SK-N-MC (cell line): ENCODE measurements at regions not wholly inside any gene's neighbourhood (a gene's known extent, or its start where the extent isn't known, plus 50 kb on each side); places are given as distances from the start of the nearest gene placed in this dataset.

Experiments used
- DNase-seq: peaks from one replicate; pipeline ENCODE4 v3.0.0-alpha.2; 2011; ENCODE audit warnings: low read depth, low spot score
- H3K27ac ChIP-seq: fragments of 200-600 bp; sonication (generic); 2 replicates; pipeline ENCODE4 v1.5.1; 2016; ENCODE audit warnings: mixed run types
- H3K36me3 ChIP-seq: fragments of 200-600 bp; sonication (generic); 2 replicates; pipeline ENCODE4 v1.6.1; 2017; ENCODE audit warnings: antibody characterized with exemption, low read length, mixed read lengths; ENCODE audit not compliant: insufficient read depth
- H3K4me3 ChIP-seq: fragments of 200-600 bp; sonication (generic); 2 replicates; pipeline ENCODE4 v1.5.1; 2016
- H3K9ac ChIP-seq: fragments of 200-600 bp; sonication (generic); 2 replicates; pipeline ENCODE4 v1.8.0; 2017; ENCODE audit warnings: mixed run types, mixed read lengths; ENCODE audit not compliant: insufficient read length
- H3K9me3 ChIP-seq: fragments of 200-600 bp; sonication (generic); 2 replicates; pipeline ENCODE4 v1.6.1; 2017; ENCODE audit warnings: low read depth, mild to moderate bottlenecking, antibody characterized with exemption, low read length, moderate library complexity, mixed read lengths
- EZH2 ChIP-seq: fragments of 200-600 bp; sonication (generic); IDR thresholded peaks from one replicate; pipeline ENCODE4 v1.6.1; 2017; ENCODE audit warnings: antibody characterized with exemption
- FOXP2 ChIP-seq: optimal IDR thresholded peaks from 2 replicates; pipeline ENCODE3; 2011; ENCODE audit warnings: mild to moderate bottlenecking, moderate library complexity; ENCODE audit not compliant: insufficient read depth; ENCODE audit errors: extremely low read length, control extremely low read depth
- POLR2AphosphoS5 ChIP-seq: IDR thresholded peaks from 2 replicates; pipeline ENCODE4 v1.6.1; 2012; ENCODE audit warnings: mild to moderate bottlenecking, low read depth, low read length, borderline replicate concordance

- H3K36me3 ChIP-seq: no peaks in the 10 kb centered on the region; the same call in 1 of the 2 replicates
- TF ChIP-seq POLR2AphosphoS5 (no peak), EZH2 (no peak), FOXP2 (no peak)
- no peak for DNase-seq
- no peak overlapping the region for H3K9ac ChIP-seq
- H3K4me3 ChIP-seq: no peak overlapping the region
- H3K9me3 ChIP-seq: no peaks in the 10 kb centered on the region
- no peak overlapping the region for H3K27ac ChIP-seq
These were observed 339.8 kb downstream of the ZEB2 start for GRCh38 chr2:144180131-144180530.

GRCh38 chr2:144170179-144170578, 349.7 kb downstream of the ZEB2 start:
- H3K4me3 ChIP-seq: no peak overlapping the region
- TF ChIP-seq FOXP2: no peak
- no peak for TF ChIP-seq EZH2
- no peak for TF ChIP-seq POLR2AphosphoS5
- H3K36me3 ChIP-seq: no peaks in the 10 kb centered on the region
- DNase-seq: no peak
- no peak overlapping the region for H3K27ac ChIP-seq
- no peaks in the 10 kb centered on the region for H3K9me3 ChIP-seq
- no peak overlapping the region for H3K9ac ChIP-seq

GRCh38 chr2:144166743-144167142, 353.2 kb downstream of the ZEB2 start:
- H3K36me3 ChIP-seq: no peaks in the 10 kb centered on the region
- no peak overlapping the region for H3K4me3 ChIP-seq
- H3K27ac ChIP-seq: no peak overlapping the region
- H3K9me3 ChIP-seq: no peaks in the 10 kb centered on the region
- TF ChIP-seq EZH2 (no peak), POLR2AphosphoS5 (no peak), FOXP2 (no peak)
- DNase-seq: no peak
- H3K9ac ChIP-seq: no peak overlapping the region

DNA sequence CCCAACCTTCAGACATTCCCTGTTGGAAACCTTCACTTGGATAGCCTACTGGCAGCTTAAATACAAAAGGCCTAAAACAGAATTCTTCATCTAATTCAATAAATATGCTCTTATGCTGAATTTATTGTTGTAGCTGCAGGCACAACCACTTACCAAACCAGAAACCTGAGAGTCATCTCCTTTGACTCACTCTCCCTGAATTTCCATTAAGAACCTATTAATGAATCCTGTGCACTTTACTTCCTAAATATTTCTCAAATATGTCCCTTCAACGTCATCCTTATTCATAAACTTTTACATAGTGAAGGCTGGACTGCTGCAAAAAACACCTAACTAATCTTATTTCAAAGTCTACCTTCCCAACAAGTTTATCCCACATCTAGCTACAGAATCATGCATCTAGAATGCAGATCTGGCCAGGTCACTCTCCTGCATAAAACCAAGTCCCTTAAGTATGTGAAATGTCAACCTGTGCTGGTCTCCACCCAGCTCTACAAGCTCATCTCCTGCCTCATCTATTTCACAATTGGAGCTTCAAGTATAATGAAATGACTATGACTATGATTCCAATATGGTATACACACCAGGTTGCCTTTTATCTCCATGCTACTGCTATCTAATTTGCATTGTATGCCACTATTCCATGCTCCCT, 354.2 kb downstream of the ZEB2 start:
- Histone ChIP-seq H3K36me3 (no peaks in the 10 kb centered on the region), H3K9ac (no peak overlapping the region), H3K4me3 (no peak overlapping the region), H3K9me3 (no peaks in the 10 kb centered on the region), H3K27ac (no peak overlapping the region)
- DNase-seq: no peak
- no peak for TF ChIP-seq FOXP2
- no peak for TF ChIP-seq POLR2AphosphoS5
- no peak for TF ChIP-seq EZH2

DNA sequence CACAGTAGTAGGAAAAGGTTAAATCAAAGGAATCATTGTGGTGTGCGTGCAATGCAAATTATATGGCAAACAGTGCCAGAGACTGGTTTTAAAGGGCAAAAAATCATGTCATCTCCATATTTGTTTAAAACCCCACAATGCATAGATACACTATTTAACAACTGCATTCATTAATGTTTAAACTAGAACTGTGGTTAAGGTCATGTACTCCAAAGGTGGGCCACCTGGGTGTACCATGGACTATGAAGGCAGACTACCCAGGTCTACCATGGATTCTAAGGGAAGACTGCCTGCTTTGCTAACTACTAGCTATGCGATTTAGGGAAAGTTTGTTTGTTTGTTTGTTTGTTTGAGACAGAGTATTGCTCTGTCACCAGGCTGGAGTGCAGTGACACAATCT, 356.3 kb downstream of the ZEB2 start:
- H3K36me3 ChIP-seq: no peaks in the 10 kb centered on the region
- H3K27ac ChIP-seq: no peak overlapping the region

GRCh38 chr2:144162652-144163051, 357.3 kb downstream of the ZEB2 start:
- no peak overlapping the region for H3K4me3 ChIP-seq
- no peaks in the 10 kb centered on the region for H3K9me3 ChIP-seq
- no peak overlapping the region for H3K27ac ChIP-seq
- H3K36me3 ChIP-seq: no peaks in the 10 kb centered on the region
- DNase-seq: no peak
- H3K9ac ChIP-seq: no peak overlapping the region
- TF ChIP-seq POLR2AphosphoS5 (no peak), EZH2 (no peak), FOXP2 (no peak)

More for the DNA sequence above, 356.3 kb downstream of the ZEB2 start:
- H3K9me3 ChIP-seq: no peaks in the 10 kb centered on the region
- DNase-seq: no peak
- H3K4me3 ChIP-seq: no peak overlapping the region
- no peak for TF ChIP-seq EZH2
- no peak for TF ChIP-seq FOXP2
- no peak overlapping the region for H3K9ac ChIP-seq

GRCh38 chr2:144161061-144161460, 358.9 kb downstream of the ZEB2 start:
- H3K9ac ChIP-seq: no peak overlapping the region
- H3K27ac ChIP-seq: no peak overlapping the region
- TF ChIP-seq EZH2 (no peak), FOXP2 (no peak), POLR2AphosphoS5 (no peak)
- no peaks in the 10 kb centered on the region for H3K9me3 ChIP-seq
- no peaks in the 10 kb centered on the region for H3K36me3 ChIP-seq
- no peak for DNase-seq
- no peak overlapping the region for H3K4me3 ChIP-seq

DNA sequence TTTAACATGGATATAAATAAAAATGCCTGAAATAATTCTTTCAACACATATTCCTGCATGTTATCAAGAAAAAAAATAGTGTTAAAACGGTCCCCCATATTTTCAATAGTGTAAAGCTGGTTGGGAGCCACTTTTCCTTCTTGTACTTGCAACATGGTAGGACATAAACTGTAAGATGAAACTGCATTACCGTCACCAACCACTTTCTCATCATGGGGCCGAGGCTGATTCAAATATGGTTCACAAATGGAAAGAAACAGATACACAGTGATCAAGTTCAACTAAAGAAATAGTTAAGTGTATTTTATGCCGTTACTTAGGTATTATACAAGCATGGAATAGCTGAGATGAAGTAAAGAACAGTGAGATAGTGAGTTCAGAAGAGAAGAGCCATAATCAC, 360.7 kb downstream of the ZEB2 start:
- Histone ChIP-seq H3K9me3 (no peaks in the 10 kb centered on the region), H3K36me3 (no peaks in the 10 kb centered on the region), H3K4me3 (no peak overlapping the region), H3K9ac (no peak overlapping the region), H3K27ac (no peak overlapping the region)
- DNase-seq: no peak
- TF ChIP-seq FOXP2 (no peak), POLR2AphosphoS5 (no peak), EZH2 (no peak)

GRCh38 chr2:144158096-144158495, 361.8 kb downstream of the ZEB2 start:
- H3K9ac ChIP-seq: no peak overlapping the region
- no peak overlapping the region for H3K27ac ChIP-seq
- no peaks in the 10 kb centered on the region for H3K36me3 ChIP-seq
- TF ChIP-seq POLR2AphosphoS5 (no peak), FOXP2 (no peak), EZH2 (no peak)
- DNase-seq: no peak
- H3K4me3 ChIP-seq: no peak overlapping the region
- no peaks in the 10 kb centered on the region for H3K9me3 ChIP-seq
